Pancreas (tissue), 10 donors: ENCODE measurements at regions not wholly inside any gene's neighbourhood (a gene's known extent, or its start where the extent isn't known, plus 50 kb on each side); places are given as distances from the start of the nearest gene placed in this dataset.

Source experiments
- ATAC-seq, 4 donors: fragments of 200-7000 bp; cut with Tn5 transposase; one replicate each; pipeline versions ENCODE4 v1.8.0 to v1.9.1; 2020; ENCODE audit warnings: mild to moderate bottlenecking in 4 of 4, moderate library complexity in 4 of 4
- DNase-seq, 6 donors: peaks; one replicate each; pipeline ENCODE4 v3.0.0-alpha.2; 2020
- FAIRE-seq: peaks from 2 replicates; lab custom pipeline; 2012; peaks lifted over from hg19 to GRCh38; lab: Jason Lieb, UNC
- H3K27ac ChIP-seq, 4 donors: fragments of 200-600 bp; sonication (generic); 1 replicate in 3 of 4; 2 replicates in 1 of 4; pipeline versions ENCODE4 v1.5.0 to v1.8.0; 2020
- H3K27me3 ChIP-seq, 4 donors: fragments of 200-600 bp; one replicate each; pipeline ENCODE4 v1.8.0; 2021
- H3K36me3 ChIP-seq, 3 donors: fragments of 200-600 bp; sonication (generic) in 1 of 3; one replicate each; pipeline versions ENCODE4 v1.5.0 to v1.8.0; 2020 to 2021
- H3K4me1 ChIP-seq, 3 donors: fragments of 200-600 bp; one replicate each; pipeline ENCODE4 v1.8.0; 2021
- H3K4me3 ChIP-seq, 4 donors: fragments of 200-600 bp; sonication (generic) in 2 of 4; one replicate each; pipeline versions ENCODE4 v1.5.0 to v1.8.0; 2020 to 2021
- H3K9me3 ChIP-seq, 4 donors: fragments of 200-600 bp; one replicate each; pipeline ENCODE4 v1.8.0; 2021
- CTCF ChIP-seq, 4 donors: fragments of 200-600 bp; sonication (generic) in 3 of 4; IDR thresholded peaks; one replicate each; pipeline versions ENCODE4 v1.5.0 to v1.8.0; 2021; ENCODE audit warnings: antibody characterized with exemption in 4 of 4
- WGBS, 2 donors: extraction: QIAGEN DNeasy Blood & Tissue Kit; methylation state at CpG; one replicate each; pipeline ENCODE4 v1.1.7; 2013; 5-methylcytosine and 5-hydroxymethylcytosine counted together
- intact Hi-C, 3 donors: fragments of 100-400 bp; cut with DNase I; formaldehyde crosslinking; loops; one replicate each; pipeline versions ENCODE4 v1.11.1 to v1.14.2; 2022
- donor health status: healthy with polysubstance abuse.
- donor health status: DM: no; HTN: no; CAD: no; lungs with moderate emphysema.
- donor health status: DM: no; HTN: no; CAD: no.
- donor health status: control.
- donor health status: control.
- donor health status: Bipolar disorder and iron deficiency.
- donor health status: DM: yes; HTN: yes; CAD: no.
- donor health status: DM: no; HTN: no; CAD: no.
- donor health status: DM: no; HTN: no; CAD: no.
- donor health status: DM: yes; HTN: yes; CAD: no.

GRCh38 chr3:193829781-193830180, 236.8 kb downstream of the OPA1 start:
- peak; percentile 47 to 73 (median 60) for ATAC-seq
- Histone ChIP-seq H3K9me3 (no peaks in the 10 kb centered on the region), H3K36me3 (no peaks in the 10 kb centered on the region), H3K27ac (peak overlapping the region in 2 of 4 donors; percentile 2 to 60), H3K4me3 (no peak overlapping the region), H3K27me3 (no peaks in the 10 kb centered on the region), H3K4me1 (peaks cover 19 to 43% (median 37%) of the 10 kb centered on the region in 3 donors)
- peak in 2 of 6 donors; percentile 61 to 73 for DNase-seq
- intact Hi-C loops: no loop called here
- no peak for TF ChIP-seq CTCF (IDR thresholded peaks at IDR 0.05)
- no peak for FAIRE-seq
- 45 to 49% methylated on average over 5 of the region's 5 CpGs for WGBS, 2 donors

GRCh38 chr3:193830791-193831191, 237.8 kb downstream of the OPA1 start:
- FAIRE-seq: no peak
- no peaks in the 10 kb centered on the region for H3K36me3 ChIP-seq
- no peak overlapping the region for H3K4me3 ChIP-seq
- intact Hi-C loops: no loop called here
- no peaks in the 10 kb centered on the region for H3K9me3 ChIP-seq
- DNase-seq: no peak
- H3K27ac ChIP-seq: peak overlapping the region in 1 of 4 donors; percentile 2
- 95 to 100% methylated on average over 8 of the region's 8 CpGs for WGBS, 2 donors
- no peak for TF ChIP-seq CTCF (IDR thresholded peaks at IDR 0.05)
- H3K27me3 ChIP-seq: no peaks in the 10 kb centered on the region
- no peak for ATAC-seq
- peaks cover 19 to 43% (median 37%) of the 10 kb centered on the region in 3 donors for H3K4me1 ChIP-seq

- Histone ChIP-seq H3K4me1 (peaks cover 14 to 35% (median 30%) of the 10 kb centered on the region in 3 donors), H3K27me3 (no peaks in the 10 kb centered on the region), H3K27ac (peak overlapping the region in 2 of 4 donors; percentile 39 to 60), H3K36me3 (no peaks in the 10 kb centered on the region), H3K9me3 (no peaks in the 10 kb centered on the region), H3K4me3 (no peak overlapping the region)
- ATAC-seq: peak in 3 of 4 donors; percentile 47 to 61 (median 53)
- WGBS, 2 donors: 84 to 85% methylated on average over 24 of the region's 24 CpGs
- peak in 1 of 6 donors; percentile 36 for DNase-seq
- FAIRE-seq: no peak
- TF ChIP-seq CTCF (IDR thresholded peaks at IDR 0.05): no peak
- intact Hi-C loops: no loop called here
These were observed 238.8 kb downstream of the OPA1 start for GRCh38 chr3:193831495-193832455.

GRCh38 chr3:193832833-193833413, 239.9 kb downstream of the OPA1 start:
- H3K4me3 ChIP-seq: no peak overlapping the region
- 92 to 95% methylated on average over 5 of the region's 5 CpGs for WGBS, 2 donors
- intact Hi-C loops: no loop called here
- no peak for TF ChIP-seq CTCF (IDR thresholded peaks at IDR 0.05)
- H3K27ac ChIP-seq: no peak overlapping the region
- no peaks in the 10 kb centered on the region for H3K27me3 ChIP-seq
- H3K36me3 ChIP-seq: no peaks in the 10 kb centered on the region
- ATAC-seq: no peak
- FAIRE-seq: no peak
- H3K4me1 ChIP-seq: peaks cover 6 to 23% (median 20%) of the 10 kb centered on the region in 3 donors
- no peak for DNase-seq
- no peaks in the 10 kb centered on the region for H3K9me3 ChIP-seq
